IMR-90 (cell line): ENCODE measurements at regions not wholly inside any gene's neighbourhood (a gene's known extent, or its start where the extent isn't known, plus 50 kb on each side); places are given as distances from the start of the nearest gene placed in this dataset.

ENCODE experiments used
- ATAC-seq: fragments of 200-7000 bp; cut with Tn5 transposase; 2 replicates; pipeline ENCODE4 v1.9.1; 2020; ENCODE audit warnings: low read depth, mild to moderate bottlenecking, moderate library complexity
- BruUV-seq: library from RNA; stranded (reverse); fragments of 400-500 nt; replicated peaks from 2 replicates; lab custom pipeline; 2021; lab: Mats Ljungman, UMichigan
- CTCF ChIA-PET: fragments of 300-600 bp; formaldehyde crosslinking; extraction: SDS; loops from one replicate; lab custom pipeline; 2021; ENCODE audit warnings: antibody characterized with exemption; lab: Yijun Ruan, JAX
- POLR2A ChIA-PET: fragments of 300-600 bp; sonication (Branson Sonifier 250); formaldehyde crosslinking; loops from one replicate; lab custom pipeline; 2022; ENCODE audit warnings: antibody characterized with exemption; ENCODE audit not compliant: unreplicated experiment; lab: Charles Lee
- DNase-seq: peaks from one replicate; pipeline ENCODE4 v3.0.0; 2013
- H2AFZ ChIP-seq: replicated peaks from 2 replicates; pipeline ENCODE3; 2013; ENCODE audit warnings: low read length, mild to moderate bottlenecking; ENCODE audit not compliant: poor library complexity
- H2AK5ac ChIP-seq: 2 replicates; pipeline ENCODE4 v1.6.1; 2013; ENCODE audit warnings: low read depth, low read length, inconsistent platforms
- H2AK9ac ChIP-seq: replicated peaks from 2 replicates; pipeline ENCODE3; 2013; ENCODE audit warnings: mild to moderate bottlenecking, low read depth, low read length, moderate library complexity; ENCODE audit not compliant: poor library complexity
- H2BK120ac ChIP-seq: 2 replicates; pipeline ENCODE4 v1.6.1; 2013; ENCODE audit warnings: low read depth, low read length, inconsistent platforms
- H2BK15ac ChIP-seq: 3 replicates; pipeline ENCODE4 v1.6.1; 2013; ENCODE audit warnings: low read depth, low read length, inconsistent platforms
- H2BK20ac ChIP-seq: 2 replicates; pipeline ENCODE4 v1.6.1; 2013; ENCODE audit warnings: low read depth, mild to moderate bottlenecking, inconsistent platforms, low read length, moderate library complexity
- H2BK5ac ChIP-seq: 2 replicates; pipeline ENCODE4 v1.6.1; 2013; ENCODE audit warnings: mild to moderate bottlenecking, low read depth, low read length, inconsistent platforms; ENCODE audit not compliant: poor library complexity, severe bottlenecking
- H3K14ac ChIP-seq: replicated peaks from 2 replicates; pipeline ENCODE4 v1.6.1; 2013; ENCODE audit warnings: low read depth, low read length, inconsistent platforms
- H3K18ac ChIP-seq: 2 replicates; pipeline ENCODE4 v1.6.1; 2013; ENCODE audit warnings: low read depth, low read length, control low read depth
- H3K23ac ChIP-seq: 2 replicates; pipeline ENCODE4 v1.6.1; 2013; ENCODE audit warnings: low read depth, low read length, inconsistent platforms
- H3K27ac ChIP-seq: 2 replicates; pipeline ENCODE4 v1.5.1; 2013; ENCODE audit warnings: mild to moderate bottlenecking, control low read depth, low read length; ENCODE audit not compliant: insufficient read depth
- H3K27me3 ChIP-seq: 2 replicates; pipeline ENCODE4 v1.6.1; 2013; ENCODE audit warnings: low read length; ENCODE audit not compliant: control insufficient read depth, insufficient read depth
- H3K36me3 ChIP-seq: 2 replicates; pipeline ENCODE4 v1.6.1; 2013; ENCODE audit warnings: low read length, mixed read lengths; ENCODE audit not compliant: control insufficient read depth, insufficient read depth
- H3K4ac ChIP-seq: 2 replicates; pipeline ENCODE4 v1.6.1; 2013; ENCODE audit warnings: low read depth, low read length, inconsistent platforms
- H3K4me1 ChIP-seq: 2 replicates; pipeline ENCODE4 v1.6.1; 2013; ENCODE audit warnings: low read length, mixed read lengths; ENCODE audit not compliant: control insufficient read depth, insufficient read depth
- H3K4me2 ChIP-seq: 2 replicates; pipeline ENCODE4 v1.6.1; 2013; ENCODE audit warnings: low read depth, mild to moderate bottlenecking, control low read depth, low read length, moderate library complexity
- H3K4me3 ChIP-seq: 2 replicates; pipeline ENCODE4 v1.5.1; 2013; ENCODE audit warnings: low read depth, mild to moderate bottlenecking, control low read depth, low read length, moderate library complexity; ENCODE audit not compliant: insufficient read depth
- H3K56ac ChIP-seq: 2 replicates; pipeline ENCODE4 v1.6.1; 2013; ENCODE audit warnings: low read length, inconsistent platforms; ENCODE audit not compliant: insufficient read depth; ENCODE audit errors: extremely low read depth
- H3K79me1 ChIP-seq, 2 experiments: 2 replicates each; pipeline ENCODE4 v1.6.1; 2013; ENCODE audit warnings: low read length in 2 of 2, inconsistent platforms in 1 of 2, low read depth in 1 of 2
- H3K9ac ChIP-seq: 2 replicates; pipeline ENCODE4 v1.6.1; 2013; ENCODE audit warnings: low read depth, low read length, control low read depth
- H3K9me1 ChIP-seq: 2 replicates; pipeline ENCODE4 v1.6.1; 2013; ENCODE audit warnings: low read length, inconsistent platforms; ENCODE audit not compliant: insufficient read depth
- H3K9me3 ChIP-seq: 2 replicates; pipeline ENCODE4 v1.6.1; 2013; ENCODE audit warnings: low read length; ENCODE audit not compliant: control insufficient read depth, insufficient read depth
- H4K20me1 ChIP-seq: 2 replicates; pipeline ENCODE4 v1.6.1; 2013; ENCODE audit warnings: low read length, inconsistent platforms; ENCODE audit not compliant: insufficient read depth
- H4K5ac ChIP-seq: 2 replicates; pipeline ENCODE4 v1.6.1; 2013; ENCODE audit warnings: mild to moderate bottlenecking, low read depth, low read length, control low read depth
- H4K8ac ChIP-seq, 2 experiments: 2 replicates each; pipeline ENCODE4 v1.6.1; 2013; ENCODE audit warnings: low read depth in 2 of 2, low read length in 2 of 2, control low read depth in 1 of 2, inconsistent platforms in 1 of 2
- H4K91ac ChIP-seq: 2 replicates; pipeline ENCODE4 v1.6.1; 2013; ENCODE audit warnings: low read depth, low read length, inconsistent platforms; ENCODE audit not compliant: insufficient read depth
- CEBPB ChIP-seq: IDR thresholded peaks from 2 replicates; pipeline ENCODE4 v1.6.1; 2012; ENCODE audit warnings: low read depth, low read length, improper control_type of control experiment
- CTCF ChIP-seq: conservative IDR thresholded peaks from 2 replicates; pipeline ENCODE4 v1.5.1; 2012; ENCODE audit warnings: mild to moderate bottlenecking, low read depth, low read length, improper control_type of control experiment
- FOS ChIP-seq: fragments of 150-350 bp; IDR thresholded peaks from 2 replicates; pipeline ENCODE4 v1.6.1; 2016; ENCODE audit warnings: low read depth, low read length
- MAFK ChIP-seq: IDR thresholded peaks from 2 replicates; pipeline ENCODE4 v1.6.1; 2012; ENCODE audit warnings: low read depth, low read length, improper control_type of control experiment
- MXI1 ChIP-seq: IDR thresholded peaks from 2 replicates; pipeline ENCODE4 v1.6.1; 2012; ENCODE audit warnings: low read depth, mild to moderate bottlenecking, low read length, moderate library complexity, borderline replicate concordance
- POLR2A ChIP-seq: IDR thresholded peaks from 2 replicates; pipeline ENCODE4 v1.6.1; 2012; ENCODE audit warnings: mild to moderate bottlenecking, low read depth, low read length
- RAD21 ChIP-seq: IDR thresholded peaks from 2 replicates; pipeline ENCODE4 v1.6.1; 2012; ENCODE audit warnings: low read length, improper control_type of control experiment
- RCOR1 ChIP-seq: IDR thresholded peaks from 2 replicates; pipeline ENCODE4 v1.6.1; 2012; ENCODE audit warnings: mild to moderate bottlenecking, low read length, improper control_type of control experiment; ENCODE audit not compliant: insufficient replicate concordance
- RFX5 ChIP-seq: IDR thresholded peaks from 2 replicates; pipeline ENCODE4 v1.8.0; 2012; ENCODE audit warnings: low read depth, mild to moderate bottlenecking, low read length, moderate library complexity
- WGBS, 2 experiments: methylation state at CpG; one replicate each; pipeline versions ENCODE4 v1.1.5 to v1.1.7; 2013; ENCODE audit warnings: missing lambda C conversion rate in 2 of 2; ENCODE audit not compliant: insufficient read length in 1 of 2; ENCODE audit errors: extremely low coverage in 2 of 2; 5-methylcytosine and 5-hydroxymethylcytosine counted together
- dilution Hi-C: fragments of 300-500 bp; cut with HindIII; formaldehyde crosslinking; loops from one replicate; pipeline ENCODE4 v1.14.3; 2018; ENCODE audit warnings: low sequenced_read_pairs; ENCODE audit not compliant: unreplicated experiment
- in situ Hi-C: fragments of 300-500 bp; cut with MboI; formaldehyde crosslinking; loops from 3 replicates; pipeline ENCODE4 v1.14.3; 2019; ENCODE audit warnings: low sequenced_read_pairs, inconsistent platforms, mixed read lengths
- intact Hi-C: fragments of 100-400 bp; cut with micrococcal nuclease; formaldehyde crosslinking; loops from 2 replicates; pipeline ENCODE4 v1.10.0; 2022
- TF ChIP-seq, protein P1 (sequence below): fragments of 150-350 bp; IDR thresholded peaks from 2 replicates; pipeline ENCODE4 v1.6.1; 2017; ENCODE audit warnings: mild to moderate bottlenecking, antibody characterized with exemption, low read length, low read depth
- TF ChIP-seq, protein P2 (sequence below): fragments of 150-350 bp; IDR thresholded peaks from 2 replicates; pipeline ENCODE4 v1.6.1; 2016; ENCODE audit warnings: low read depth, mild to moderate bottlenecking, low read length, moderate library complexity, borderline replicate concordance

- DNase-seq = no peak
- BruUV-seq = no TSS peak
- peak overlapping the region; percentile 37 to 67 for H4K8ac ChIP-seq
Observed at GRCh38 chr16:86240716-86241363, 269.5 kb upstream of the FOXF1 start.

More at GRCh38 chr16:86240716-86241363, 269.5 kb upstream of the FOXF1 start:
- H3K4me3 ChIP-seq = peak overlapping the region; percentile 4; the same call in 1 of the 2 replicates
- H2BK120ac ChIP-seq = peak overlapping the region; percentile 92
- H3K4me2 ChIP-seq = peak overlapping the region; percentile 58
- peaks cover 4 to 12% of the 10 kb centered on the region in 2 experiments; a peak in 3 of 4 replicates for H3K79me1 ChIP-seq
- peak overlapping the region; percentile 90 for H3K4ac ChIP-seq
- H3K56ac ChIP-seq = peak overlapping the region; percentile 21; the same call in 1 of the 2 replicates
- H3K23ac ChIP-seq = peak overlapping the region; percentile 29
- WGBS, 2 experiments = 0% methylated on average over 1 of the region's 9 CpGs; no CpG with 5 or more reads in 1 of the 2 experiments
- peak overlapping the region; percentile 89 for H2BK20ac ChIP-seq
- intact Hi-C loops (no loop called here), in situ Hi-C loops (no loop called here), dilution Hi-C loops (no loop called here)
- no peaks in the 10 kb centered on the region for H3K27me3 ChIP-seq
- H2BK5ac ChIP-seq = peak overlapping the region; percentile 69
- H3K18ac ChIP-seq = peak overlapping the region; percentile 56
- peak overlapping the region; percentile 58 for H3K14ac ChIP-seq
- no peaks in the 10 kb centered on the region for H3K36me3 ChIP-seq
- peaks cover 5% of the 10 kb centered on the region for H3K9me3 ChIP-seq
- ChIA-PET POLR2A (interaction anchor here (0.6 to 2.2 kb wide), 5 partner anchors 11 to 209 kb away, joined by 3 to 10 read pairs (median 7); no protein-coding TSS in a partner anchor), CTCF (interaction anchor here (0.6 to 1.9 kb wide), 2 partner anchors 12 kb away, joined by 3 to 6 read pairs; no protein-coding TSS in a partner anchor)
- no peak overlapping the region for H2AK9ac ChIP-seq
- peak overlapping the region; percentile 86 for H4K91ac ChIP-seq
- H3K4me1 ChIP-seq = peaks cover 10% of the 10 kb centered on the region
- H4K20me1 ChIP-seq = no peaks in the 10 kb centered on the region
- TF ChIP-seq, protein P1, sequence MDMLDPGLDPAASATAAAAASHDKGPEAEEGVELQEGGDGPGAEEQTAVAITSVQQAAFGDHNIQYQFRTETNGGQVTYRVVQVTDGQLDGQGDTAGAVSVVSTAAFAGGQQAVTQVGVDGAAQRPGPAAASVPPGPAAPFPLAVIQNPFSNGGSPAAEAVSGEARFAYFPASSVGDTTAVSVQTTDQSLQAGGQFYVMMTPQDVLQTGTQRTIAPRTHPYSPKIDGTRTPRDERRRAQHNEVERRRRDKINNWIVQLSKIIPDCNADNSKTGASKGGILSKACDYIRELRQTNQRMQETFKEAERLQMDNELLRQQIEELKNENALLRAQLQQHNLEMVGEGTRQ = no peak
- TF ChIP-seq, protein P2, sequence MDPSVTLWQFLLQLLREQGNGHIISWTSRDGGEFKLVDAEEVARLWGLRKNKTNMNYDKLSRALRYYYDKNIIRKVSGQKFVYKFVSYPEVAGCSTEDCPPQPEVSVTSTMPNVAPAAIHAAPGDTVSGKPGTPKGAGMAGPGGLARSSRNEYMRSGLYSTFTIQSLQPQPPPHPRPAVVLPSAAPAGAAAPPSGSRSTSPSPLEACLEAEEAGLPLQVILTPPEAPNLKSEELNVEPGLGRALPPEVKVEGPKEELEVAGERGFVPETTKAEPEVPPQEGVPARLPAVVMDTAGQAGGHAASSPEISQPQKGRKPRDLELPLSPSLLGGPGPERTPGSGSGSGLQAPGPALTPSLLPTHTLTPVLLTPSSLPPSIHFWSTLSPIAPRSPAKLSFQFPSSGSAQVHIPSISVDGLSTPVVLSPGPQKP = no peak
- no peak for TF ChIP-seq POLR2A
- no peak for TF ChIP-seq CTCF
- no peak for TF ChIP-seq MAFK
- TF ChIP-seq FOS = no peak
- no peak for TF ChIP-seq RAD21
- TF ChIP-seq MXI1 = no peak
- no peak for TF ChIP-seq CEBPB
- no peak for TF ChIP-seq RCOR1
- TF ChIP-seq RFX5 = no peak
- ATAC-seq = peak; percentile 70
- H3K9ac ChIP-seq = peak overlapping the region; percentile 56
- peak overlapping the region; percentile 95; the same call in 1 of the 3 replicates for H2BK15ac ChIP-seq
- peak overlapping the region; percentile 88 for H3K27ac ChIP-seq
- no peak overlapping the region for H2AFZ ChIP-seq
- H3K9me1 ChIP-seq = peaks cover 12% of the 10 kb centered on the region
- H2AK5ac ChIP-seq = peak overlapping the region; percentile 67
- H4K5ac ChIP-seq = peak overlapping the region; percentile 95
